ENCODE measurements at regions not wholly inside any gene's neighbourhood (a gene's known extent, or its start where the extent isn't known, plus 50 kb on each side); places are given as distances from the start of the nearest gene placed in this dataset.

- H3K4me1 ChIP-seq (ENCODE audit: insufficient read depth), result no peaks in the 10 kb centered on the region
- TF ChIP-seq EZH2 (IDR thresholded peaks at IDR 0.05; ENCODE audit: insufficient read depth, poor library complexity, severe bottlenecking), result no peak
- no peak for TF ChIP-seq EZH2phosphoT487 (IDR thresholded peaks at IDR 0.05; ENCODE audit: insufficient read depth, low read depth)
- no peak overlapping the region for H3K4me2 ChIP-seq (ENCODE audit: unreplicated experiment)
- no peak for DNase-seq
- H3K9ac ChIP-seq, result no peak overlapping the region
- WGBS, 2 experiments (ENCODE audit: low coverage in 1 of 2, low lambda C conversion rate in 2 of 2, missing lambda C conversion rate in 2 of 2), result 89 to 90% methylated on average over 27 to 28 of the region's 28 CpGs
- no peaks in the 10 kb centered on the region for H3K79me2 ChIP-seq (ENCODE audit: insufficient read depth)
- H3K36me3 ChIP-seq (ENCODE audit: low read depth), result no peaks in the 10 kb centered on the region
- H3K9me2 ChIP-seq (ENCODE audit: insufficient read depth), result no peaks in the 10 kb centered on the region
- no peak overlapping the region for H3K27ac ChIP-seq
- H3K27me3 ChIP-seq (replicated peaks; ENCODE audit: insufficient read depth), result no peaks in the 10 kb centered on the region
- no peak overlapping the region for H3K4me3 ChIP-seq
- H3K9me3 ChIP-seq (ENCODE audit: low read depth), result no peaks in the 10 kb centered on the region
- H3F3A ChIP-seq (ENCODE audit: insufficient read depth), result no peaks in the 10 kb centered on the region
- no peaks in the 10 kb centered on the region for H4K20me1 ChIP-seq (ENCODE audit: insufficient read depth)
- no peak overlapping the region for H2AFZ ChIP-seq
- in situ Hi-C loops (cut with MboI), result no loop called here
These were observed 105.9 kb upstream of the IER5L start for GRCh38 chr9:129283705-129284606.

DNA sequence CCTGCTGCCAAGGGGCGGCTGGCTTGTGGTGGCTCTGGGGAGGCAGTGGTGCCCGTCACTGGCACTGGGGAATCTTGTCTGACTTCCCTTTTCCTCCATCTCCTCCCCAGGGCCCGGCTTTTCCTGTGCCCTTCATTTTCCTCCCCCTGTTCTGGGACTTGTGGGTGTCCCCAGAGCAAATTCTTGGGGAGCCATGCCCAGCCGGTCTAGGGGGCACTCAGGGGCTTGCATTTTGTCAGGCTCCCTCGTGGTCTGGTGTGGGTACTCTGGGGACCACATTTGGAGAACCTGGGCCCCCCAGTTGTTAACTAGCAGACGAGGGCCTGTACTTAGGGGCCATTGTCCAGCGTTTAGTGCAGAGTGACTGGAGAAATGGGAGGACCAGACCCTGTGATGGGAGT is 105.2 kb upstream of the IER5L start:
- WGBS, 2 experiments (ENCODE audit: low coverage in 1 of 2, low lambda C conversion rate in 2 of 2, missing lambda C conversion rate in 2 of 2), result 82 to 91% methylated on average over 7 of the region's 7 CpGs

GRCh38 chr9:129282731-129283211 is 104.7 kb upstream of the IER5L start:
- H3K4me3 ChIP-seq, result no peak overlapping the region
- H3F3A ChIP-seq (ENCODE audit: insufficient read depth), result no peaks in the 10 kb centered on the region
- H3K9ac ChIP-seq, result no peak overlapping the region
- H2AFZ ChIP-seq, result no peak overlapping the region
- no peaks in the 10 kb centered on the region for H3K36me3 ChIP-seq (ENCODE audit: low read depth)
- H3K9me2 ChIP-seq (ENCODE audit: insufficient read depth), result no peaks in the 10 kb centered on the region
- no peaks in the 10 kb centered on the region for H4K20me1 ChIP-seq (ENCODE audit: insufficient read depth)
- H3K9me3 ChIP-seq (ENCODE audit: low read depth), result no peaks in the 10 kb centered on the region
- H3K27ac ChIP-seq, result no peak overlapping the region
- in situ Hi-C loops (cut with MboI), result no loop called here
- H3K4me2 ChIP-seq (ENCODE audit: unreplicated experiment), result no peak overlapping the region
- no peak for DNase-seq
- no peaks in the 10 kb centered on the region for H3K79me2 ChIP-seq (ENCODE audit: insufficient read depth)
- 0 out of 2 replicates have a peak, but pooled peaks cover 8% of the 10 kb centered on the region for H3K4me1 ChIP-seq (ENCODE audit: insufficient read depth)
- no peak for TF ChIP-seq EZH2 (IDR thresholded peaks at IDR 0.05; ENCODE audit: insufficient read depth, poor library complexity, severe bottlenecking)
- TF ChIP-seq EZH2phosphoT487 (IDR thresholded peaks at IDR 0.05; ENCODE audit: insufficient read depth, low read depth), result no peak
- no peaks in the 10 kb centered on the region for H3K27me3 ChIP-seq (replicated peaks; ENCODE audit: insufficient read depth)
- WGBS, 2 experiments (ENCODE audit: low coverage in 1 of 2, low lambda C conversion rate in 2 of 2, missing lambda C conversion rate in 2 of 2), result 87 to 95% methylated on average over 7 to 15 of the region's 15 CpGs

More for the DNA sequence above, 105.2 kb upstream of the IER5L start:
- H3K4me2 ChIP-seq (ENCODE audit: unreplicated experiment), result no peak overlapping the region
- no peaks in the 10 kb centered on the region for H3K9me3 ChIP-seq (ENCODE audit: low read depth)
- no peaks in the 10 kb centered on the region for H3F3A ChIP-seq (ENCODE audit: insufficient read depth)
- H2AFZ ChIP-seq, result no peak overlapping the region
- no peaks in the 10 kb centered on the region for H3K79me2 ChIP-seq (ENCODE audit: insufficient read depth)
- H3K27ac ChIP-seq, result no peak overlapping the region
- H3K36me3 ChIP-seq (ENCODE audit: low read depth), result no peaks in the 10 kb centered on the region
- no peaks in the 10 kb centered on the region for H3K9me2 ChIP-seq (ENCODE audit: insufficient read depth)
- no peaks in the 10 kb centered on the region for H3K27me3 ChIP-seq (replicated peaks; ENCODE audit: insufficient read depth)
- 0 out of 2 replicates have a peak, but pooled peaks cover 4% of the 10 kb centered on the region for H3K4me1 ChIP-seq (ENCODE audit: insufficient read depth)
- no peaks in the 10 kb centered on the region for H4K20me1 ChIP-seq (ENCODE audit: insufficient read depth)
- in situ Hi-C loops (cut with MboI), result no loop called here
- no peak for TF ChIP-seq EZH2 (IDR thresholded peaks at IDR 0.05; ENCODE audit: insufficient read depth, poor library complexity, severe bottlenecking)
- TF ChIP-seq EZH2phosphoT487 (IDR thresholded peaks at IDR 0.05; ENCODE audit: insufficient read depth, low read depth), result no peak
- H3K4me3 ChIP-seq, result no peak overlapping the region
- H3K9ac ChIP-seq, result no peak overlapping the region
- no peak for DNase-seq

GRCh38 chr9:129282272-129282671 is 104.2 kb upstream of the IER5L start:
- Histone ChIP-seq H3K4me2 (ENCODE audit: unreplicated experiment) (no peak overlapping the region), H3K9me3 (ENCODE audit: low read depth) (no peaks in the 10 kb centered on the region), H3K4me1 (ENCODE audit: insufficient read depth) (0 out of 2 replicates have a peak, but pooled peaks cover 8% of the 10 kb centered on the region), H3K27ac (no peak overlapping the region), H3F3A (ENCODE audit: insufficient read depth) (no peaks in the 10 kb centered on the region), H3K27me3 (replicated peaks; ENCODE audit: insufficient read depth) (no peaks in the 10 kb centered on the region), H4K20me1 (ENCODE audit: insufficient read depth) (no peaks in the 10 kb centered on the region), H3K79me2 (ENCODE audit: insufficient read depth) (no peaks in the 10 kb centered on the region), H3K9me2 (ENCODE audit: insufficient read depth) (no peaks in the 10 kb centered on the region), H3K9ac (no peak overlapping the region), H2AFZ (no peak overlapping the region), H3K4me3 (no peak overlapping the region), H3K36me3 (ENCODE audit: low read depth) (no peaks in the 10 kb centered on the region)
- WGBS, 2 experiments (ENCODE audit: low coverage in 1 of 2, low lambda C conversion rate in 2 of 2, missing lambda C conversion rate in 2 of 2), result 65 to 79% methylated on average over 12 of the region's 12 CpGs
- DNase-seq, result no peak
- TF ChIP-seq EZH2 (IDR thresholded peaks at IDR 0.05; ENCODE audit: insufficient read depth, poor library complexity, severe bottlenecking), result no peak
- no peak for TF ChIP-seq EZH2phosphoT487 (IDR thresholded peaks at IDR 0.05; ENCODE audit: insufficient read depth, low read depth)
- in situ Hi-C loops (cut with MboI), result no loop called here

Data from GM23248 (cell line).